ENCODE measurements at regions not wholly inside any gene's neighbourhood (a gene's known extent, or its start where the extent isn't known, plus 50 kb on each side); places are given as distances from the start of the nearest gene placed in this dataset.
"Not testable (repeated sequence)": the region's sequence is repeated elsewhere in the genome, so short reads cannot be mapped to it uniquely, and the experiment has no call there.

DNA sequence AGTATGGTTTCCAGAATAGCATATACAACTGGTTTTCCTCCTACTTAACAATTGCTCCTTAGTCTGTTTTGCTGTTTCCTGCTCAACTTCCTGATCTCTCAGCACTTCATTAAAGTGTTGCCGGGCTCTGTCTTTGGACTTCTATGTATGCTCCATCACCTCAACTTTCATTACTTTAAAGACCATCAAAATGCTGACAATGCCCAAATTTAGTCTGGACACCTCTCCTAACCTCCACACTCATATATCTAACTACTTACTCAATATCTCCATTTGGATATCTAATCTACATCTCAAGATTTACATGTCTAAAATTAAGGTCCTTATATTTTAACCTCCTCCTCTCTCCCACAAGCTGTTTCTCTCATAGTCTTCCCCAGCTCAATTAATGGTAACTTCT lies 54.4 kb upstream of the LGR5 start:
- no peak for DNase-seq

DNA sequence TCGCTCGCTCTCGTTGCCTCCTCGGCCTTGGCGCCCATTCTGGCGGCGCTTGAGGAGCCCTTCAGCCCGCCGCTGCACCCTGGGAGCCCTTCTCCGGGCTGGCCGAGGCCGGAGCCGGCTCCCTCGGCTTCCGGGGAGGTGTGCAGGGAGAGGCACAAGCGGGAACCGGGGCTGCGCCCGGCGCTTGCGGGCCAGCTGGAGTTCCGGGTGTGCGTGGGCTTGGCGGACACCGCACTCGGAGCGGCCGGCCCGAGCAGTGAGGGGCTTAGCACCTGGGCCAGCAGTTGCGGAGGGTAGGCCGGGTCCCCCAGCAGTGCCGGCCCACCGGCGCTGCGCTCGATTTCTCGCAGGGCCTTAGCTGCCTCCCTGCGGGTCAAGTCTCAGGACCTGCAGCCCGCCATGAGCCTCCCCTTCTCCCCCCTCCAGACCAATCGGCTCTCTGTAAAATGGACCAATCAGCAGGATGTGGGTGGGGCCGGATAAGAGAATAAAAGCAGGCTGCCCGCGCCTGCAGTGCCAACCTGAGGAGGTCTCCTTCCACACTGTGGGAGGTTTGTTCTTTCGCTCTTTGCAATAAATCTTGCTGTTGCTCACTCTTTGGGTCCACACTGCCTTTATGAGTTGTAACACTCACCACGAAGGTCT lies 62.8 kb upstream of the LGR5 start:
- not testable (repeated sequence) for DNase-seq

DNA sequence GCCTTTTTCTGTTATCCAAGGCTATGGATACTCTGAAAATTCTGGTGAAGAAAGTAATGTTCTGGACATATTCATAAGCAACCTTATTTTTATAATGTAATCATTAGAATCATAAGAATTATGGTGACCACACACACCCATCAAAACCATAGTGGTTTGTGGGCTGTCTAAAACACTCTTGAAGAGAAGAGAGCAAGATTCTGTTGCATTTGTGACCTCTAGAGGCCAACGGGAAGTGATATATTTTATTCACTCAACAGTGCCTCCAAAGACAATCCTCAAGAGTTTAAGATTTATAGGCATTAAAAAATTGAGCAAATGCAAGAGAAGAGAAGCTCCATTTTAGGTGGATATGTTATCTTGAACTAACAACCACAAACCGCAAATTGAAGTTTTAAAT lies 68.5 kb upstream of the LGR5 start:
- no peak for DNase-seq

DNA sequence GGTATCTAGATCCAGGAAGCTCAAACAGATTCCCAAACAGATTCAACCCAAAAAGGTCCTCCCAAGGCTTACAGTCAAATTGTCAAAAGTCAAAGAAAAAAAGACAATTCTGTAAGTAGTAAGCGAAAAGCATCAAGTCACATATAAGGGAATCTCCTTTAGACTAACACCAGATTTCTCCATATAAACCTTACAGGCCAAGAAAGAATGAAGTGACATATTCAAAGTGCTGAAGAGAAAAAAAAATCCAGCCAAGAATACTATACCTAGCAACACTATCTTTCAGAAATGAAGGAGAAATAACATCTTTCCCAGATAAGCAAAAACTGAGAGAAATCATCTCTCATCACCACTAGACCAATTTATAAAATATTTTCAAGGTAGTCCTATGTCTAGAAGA lies 79.6 kb upstream of the LGR5 start:
- no peak for DNase-seq

DNA sequence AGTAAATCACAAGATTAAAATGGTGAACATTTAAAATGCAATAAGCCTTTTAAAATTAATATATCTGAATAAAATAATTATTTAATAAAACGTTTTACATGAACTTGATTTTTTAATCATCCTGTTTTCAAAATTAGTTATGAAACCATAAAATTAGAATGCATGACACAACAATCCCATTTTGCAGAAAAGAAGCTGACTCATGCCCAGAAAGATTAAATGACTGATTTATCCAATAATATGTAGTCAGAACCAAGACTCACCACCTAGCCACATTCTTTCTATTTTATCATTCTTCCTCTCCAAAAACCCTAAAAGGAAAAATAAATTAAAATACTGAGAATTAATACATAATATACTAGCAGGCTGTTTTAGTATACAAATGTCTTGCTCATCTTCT lies 83.0 kb upstream of the LGR5 start:
- DNase-seq = no peak

DNA sequence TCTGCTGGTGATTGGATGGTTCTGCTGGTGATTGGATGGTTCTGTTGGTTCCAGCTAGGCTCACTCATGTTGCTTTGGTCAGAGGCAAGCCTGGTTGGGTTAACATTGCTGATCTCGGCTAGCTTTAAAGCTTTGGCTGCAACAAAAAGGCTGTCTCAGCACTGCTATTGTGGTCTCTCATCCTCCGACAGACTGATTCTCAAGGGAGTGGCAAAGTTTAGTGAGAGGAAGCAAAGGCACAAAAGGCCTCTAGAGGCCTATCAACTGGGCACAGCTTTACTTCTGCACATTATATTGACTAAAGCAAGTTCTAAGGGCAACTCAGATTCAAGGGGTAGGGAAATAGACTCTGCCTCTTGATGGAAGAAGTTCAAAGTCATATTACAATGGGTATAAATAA lies 84.7 kb upstream of the LGR5 start:
- no peak for DNase-seq

DNA sequence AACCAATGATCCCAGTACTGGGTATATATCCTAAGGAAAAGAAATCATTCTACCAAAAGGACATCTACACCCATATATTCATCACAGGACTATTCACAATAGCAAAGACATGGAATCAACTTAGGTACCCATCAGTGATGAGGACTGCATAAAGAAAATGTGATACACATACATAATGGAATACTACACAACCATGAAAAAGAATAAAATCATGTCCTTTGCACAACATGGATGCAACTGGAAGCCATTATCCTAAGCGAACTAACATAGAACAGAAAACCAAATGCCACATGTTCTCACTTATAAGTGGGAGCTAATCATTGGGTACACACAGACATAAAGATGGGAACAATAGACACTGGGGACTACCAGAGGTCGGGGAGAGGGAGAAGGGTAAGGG lies 86.0 kb upstream of the LGR5 start:
- no peak for DNase-seq

DNA sequence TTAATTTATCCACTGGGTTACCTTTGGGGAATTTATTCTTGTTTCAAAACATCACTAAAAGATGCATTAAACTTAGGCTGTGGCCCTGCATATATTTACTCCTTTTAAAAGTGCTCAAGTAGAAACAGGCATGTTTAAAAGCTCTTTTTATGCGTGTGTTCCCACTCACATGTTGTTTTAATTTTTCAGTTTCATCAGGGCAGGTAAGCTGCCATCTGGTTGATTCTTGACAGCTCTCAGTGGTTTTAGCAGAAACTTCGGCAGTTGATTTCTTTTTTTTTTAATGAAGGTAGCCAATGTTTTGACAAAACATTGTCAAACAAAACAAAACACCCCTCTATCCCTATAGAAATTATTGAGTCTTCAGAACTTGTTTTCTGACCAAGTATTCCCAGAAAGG lies 89.6 kb upstream of the LGR5 start:
- no peak for DNase-seq

DNA sequence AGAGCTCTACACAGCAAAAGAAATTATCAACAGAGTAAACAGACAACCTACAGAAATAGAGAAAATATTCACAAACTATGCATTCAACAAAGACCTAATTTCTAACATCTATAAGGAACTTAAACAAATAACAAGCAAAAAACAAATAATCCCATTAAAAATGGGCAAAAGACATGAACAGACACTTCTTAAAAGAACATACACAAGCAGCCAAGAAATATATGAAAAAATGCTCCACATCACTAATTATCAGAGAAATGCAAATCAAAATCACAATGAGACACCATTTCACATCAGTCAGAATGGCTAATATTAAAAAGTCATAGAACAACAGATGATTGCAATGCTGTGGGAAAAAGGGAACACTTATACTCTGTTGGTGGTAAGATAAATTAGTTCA lies 100.7 kb upstream of the LGR5 start:
- no peak for DNase-seq

DNA sequence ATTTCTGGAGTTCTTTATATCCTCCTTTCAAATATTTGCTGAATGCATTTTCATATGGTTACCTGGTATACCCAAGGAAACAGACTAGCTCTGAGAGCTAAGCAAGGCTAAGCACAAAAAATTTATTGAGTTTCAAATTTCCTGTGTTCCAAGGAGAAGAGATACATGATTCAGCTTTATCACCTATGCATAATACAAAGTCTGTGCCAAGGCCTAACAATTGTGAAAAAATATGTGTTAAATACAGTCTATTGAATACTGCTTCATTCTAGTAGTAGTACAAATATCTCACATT lies 103.7 kb upstream of the LGR5 start:
- DNase-seq = no peak

DNA sequence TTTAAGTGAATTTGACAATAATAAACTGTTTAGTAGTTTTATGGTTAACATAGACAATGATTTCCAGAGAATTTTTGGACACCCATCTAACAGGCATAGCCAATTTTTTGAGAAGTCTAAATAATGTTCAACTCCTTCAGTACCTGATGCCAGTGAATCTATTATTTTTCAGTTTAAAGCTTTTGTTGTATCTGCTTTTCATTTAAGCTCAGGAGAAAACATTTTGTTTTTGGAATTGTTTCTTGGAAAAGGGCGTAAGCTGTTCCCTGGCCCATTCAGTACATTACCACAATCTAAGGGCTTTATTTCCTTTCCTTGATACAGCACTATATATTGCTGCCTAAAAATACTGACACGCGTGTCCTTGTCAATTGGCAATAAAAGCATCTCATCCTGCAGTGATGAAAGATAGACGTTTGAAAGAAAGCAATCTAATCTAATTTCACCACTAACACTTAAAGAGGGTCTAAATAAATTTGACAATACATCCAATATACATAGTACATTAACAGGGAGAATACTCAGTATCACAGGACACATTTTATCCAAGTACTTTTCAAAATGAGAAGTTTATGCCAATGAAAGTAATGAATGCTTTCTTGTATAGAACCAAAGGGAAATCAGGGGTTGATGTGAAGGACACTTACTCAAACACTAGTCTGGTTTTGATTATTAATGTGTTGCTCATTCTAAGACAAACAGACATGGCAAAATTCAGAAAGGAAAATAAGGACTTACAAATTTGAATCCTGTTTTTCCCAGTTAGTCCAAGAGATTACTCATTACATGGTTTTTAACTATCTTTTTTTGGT lies 104.2 kb upstream of the LGR5 start:
- no peak for DNase-seq

DNA sequence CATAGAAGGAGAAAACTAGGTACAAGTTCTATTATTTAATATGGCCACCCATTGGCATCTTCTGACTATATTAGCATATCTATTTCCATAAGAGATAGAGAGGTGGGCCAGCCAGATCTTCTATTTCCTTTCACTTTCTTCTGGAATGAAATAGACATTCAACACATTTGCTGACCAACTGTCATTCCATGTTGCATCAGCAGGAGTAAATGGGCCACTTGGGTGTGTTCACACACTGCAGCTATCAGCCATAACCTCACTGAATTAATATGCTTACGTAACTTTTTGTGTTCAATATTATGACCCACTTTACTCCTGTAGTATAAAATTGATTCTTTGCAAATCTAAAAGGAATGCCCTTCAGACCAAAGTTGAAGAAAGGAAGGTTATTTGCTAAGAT lies 106.2 kb upstream of the LGR5 start:
- no peak for DNase-seq

DNA sequence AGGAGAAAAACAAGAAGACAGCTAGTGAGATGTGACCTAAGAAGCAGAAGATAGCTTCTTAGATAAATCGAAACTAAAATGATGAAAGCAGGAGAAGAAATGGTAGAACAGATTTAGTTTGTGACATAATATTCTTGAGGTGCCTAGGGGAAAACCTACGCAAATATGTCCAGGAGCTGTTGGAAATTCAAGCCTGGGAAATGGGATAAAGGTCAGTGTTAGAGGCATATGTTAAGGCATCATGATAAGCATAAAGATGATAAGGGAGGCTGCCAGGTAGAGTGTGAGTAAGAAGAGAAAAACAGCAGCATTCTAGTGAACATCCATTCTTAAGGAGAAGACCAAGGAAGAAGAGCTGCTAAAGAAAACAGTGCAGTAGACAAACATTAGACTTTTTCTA lies 109.6 kb upstream of the LGR5 start:
- no peak for DNase-seq

DNA sequence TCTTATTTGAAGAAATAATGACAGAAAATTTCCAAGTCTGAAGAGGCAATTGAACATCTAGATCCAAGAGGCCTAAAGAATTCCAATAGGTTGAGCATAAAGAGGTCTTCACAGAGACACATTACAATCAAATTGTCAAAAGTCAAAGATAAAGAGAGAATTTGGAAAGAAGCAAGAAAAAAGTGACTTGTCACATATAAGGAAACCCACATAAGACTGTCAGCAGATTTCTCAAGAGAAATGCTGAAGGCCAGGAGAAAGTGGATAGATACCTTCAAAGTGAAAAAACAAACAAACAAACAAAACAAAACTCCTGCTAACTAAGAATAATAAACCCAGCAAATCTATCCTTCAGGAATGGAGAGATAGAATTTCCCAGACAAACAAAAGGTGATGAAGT lies 118.1 kb upstream of the LGR5 start:
- no peak for DNase-seq

DNA sequence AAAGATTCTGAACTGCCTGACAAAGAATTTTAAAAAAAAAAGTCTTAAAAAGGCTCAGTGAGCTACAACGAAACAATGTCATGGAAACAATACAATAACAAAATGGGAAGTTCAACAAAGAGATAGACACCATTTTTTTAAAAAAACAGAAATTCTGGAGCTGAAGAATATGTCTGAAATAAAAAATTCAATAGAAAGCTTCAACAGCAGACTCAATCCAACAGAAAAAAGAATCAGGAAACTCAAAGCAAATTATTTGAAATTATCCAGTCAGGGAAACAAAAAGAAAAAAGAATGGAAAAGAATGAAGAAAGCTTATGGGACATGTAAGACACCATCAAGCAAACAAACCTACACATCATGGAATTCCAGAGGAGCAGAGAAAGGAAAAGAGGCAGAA lies 118.5 kb upstream of the LGR5 start:
- DNase-seq = no peak

DNA sequence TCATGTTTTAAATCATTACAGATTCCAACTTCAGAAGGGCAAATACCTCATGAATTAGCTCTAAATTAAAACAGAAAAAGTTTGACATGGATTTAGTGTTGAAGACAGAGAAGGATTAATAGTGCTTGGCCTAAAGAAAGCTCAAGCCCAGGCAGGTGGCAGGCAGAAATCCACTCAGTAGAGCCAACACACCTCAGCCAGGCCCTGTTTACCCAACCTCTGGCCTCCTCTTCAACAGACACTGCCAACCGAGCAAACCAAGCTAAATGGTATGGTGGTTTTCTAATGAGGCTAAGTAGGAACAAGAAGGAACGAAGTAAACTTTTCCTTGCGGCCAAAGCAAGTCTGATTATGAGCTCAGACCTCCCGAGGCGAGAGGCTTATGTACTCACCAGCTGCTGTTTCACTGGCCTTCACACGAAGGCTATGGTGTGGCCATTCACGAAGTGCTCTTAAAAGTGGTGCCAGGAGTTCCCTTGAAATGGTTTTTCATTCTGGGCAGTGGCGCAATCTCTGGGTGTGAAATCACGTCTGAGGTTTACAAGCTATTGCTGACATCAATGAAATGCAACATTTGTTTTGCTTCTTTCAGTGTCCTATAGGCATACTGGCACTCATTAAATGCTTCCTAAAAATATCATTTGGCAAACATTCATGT lies 124.1 kb upstream of the LGR5 start:
- DNase-seq = no peak

DNA sequence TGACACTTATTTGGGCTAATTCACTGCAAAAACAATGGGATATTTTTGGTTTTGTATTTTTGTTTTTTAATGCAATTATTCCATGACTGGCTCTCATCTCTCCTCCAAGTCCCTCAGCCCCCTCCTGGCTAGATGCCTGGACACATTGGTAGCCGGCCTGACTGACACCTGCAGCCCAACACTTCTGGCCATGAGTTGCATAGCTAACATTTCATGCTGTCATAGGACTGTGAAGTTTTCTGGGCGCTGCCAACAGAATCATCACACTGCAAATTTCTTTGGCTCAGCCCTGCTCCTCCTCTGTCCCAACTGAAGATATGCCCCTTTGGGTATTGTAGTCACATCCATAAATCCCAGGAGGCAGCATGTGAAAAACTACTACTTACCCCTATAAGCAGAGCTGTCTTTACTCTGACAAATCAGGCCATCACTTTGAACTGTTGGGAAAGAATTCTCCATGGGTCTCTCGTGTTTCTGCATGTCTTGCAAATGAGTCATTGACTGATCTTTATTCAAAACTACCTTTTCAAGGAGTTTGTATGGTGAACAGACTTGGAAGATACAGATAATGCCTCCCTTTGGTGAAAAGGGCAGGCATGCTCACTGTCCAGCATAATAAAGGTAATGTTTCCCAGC lies 126.7 kb upstream of the LGR5 start:
- DNase-seq = no peak

DNA sequence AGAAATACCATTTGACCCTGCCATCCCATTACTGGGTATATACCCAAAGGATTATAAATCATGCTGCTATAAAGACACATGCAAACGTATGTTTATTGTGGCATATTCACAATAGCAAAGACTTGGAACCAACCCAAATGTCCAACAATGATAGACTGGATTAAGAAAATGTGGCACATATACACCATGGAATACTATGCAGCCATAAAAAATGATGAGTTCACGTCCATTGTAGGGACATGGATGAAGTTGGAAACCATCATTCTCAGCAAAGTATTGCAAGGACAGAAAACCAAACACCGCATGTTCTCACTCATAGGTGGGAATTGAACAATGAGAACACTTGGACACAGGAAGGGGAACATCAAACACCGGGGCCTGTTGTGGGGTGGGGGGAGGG lies 128.0 kb upstream of the LGR5 start:
- DNase-seq = not testable (repeated sequence)

DNA sequence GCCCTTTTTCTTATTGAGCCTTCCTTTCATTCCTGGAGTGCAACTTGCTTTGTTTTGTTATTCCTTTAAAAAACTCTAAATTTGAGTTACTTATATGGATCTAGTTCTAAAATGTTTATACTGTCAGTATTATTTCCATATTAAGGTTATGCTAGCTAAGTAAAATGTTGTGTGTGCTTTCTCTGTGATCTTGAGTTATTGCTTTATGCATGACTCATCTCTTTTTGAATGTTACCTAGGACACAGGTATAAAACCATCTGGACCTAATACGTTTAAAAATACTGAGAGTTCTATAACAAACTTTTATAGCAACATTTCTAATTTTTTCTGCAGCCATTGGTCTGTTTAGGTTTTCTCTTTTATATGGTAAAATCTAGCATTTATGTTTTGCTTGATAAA lies 132.8 kb upstream of the LGR5 start:
- no peak for DNase-seq

DNA sequence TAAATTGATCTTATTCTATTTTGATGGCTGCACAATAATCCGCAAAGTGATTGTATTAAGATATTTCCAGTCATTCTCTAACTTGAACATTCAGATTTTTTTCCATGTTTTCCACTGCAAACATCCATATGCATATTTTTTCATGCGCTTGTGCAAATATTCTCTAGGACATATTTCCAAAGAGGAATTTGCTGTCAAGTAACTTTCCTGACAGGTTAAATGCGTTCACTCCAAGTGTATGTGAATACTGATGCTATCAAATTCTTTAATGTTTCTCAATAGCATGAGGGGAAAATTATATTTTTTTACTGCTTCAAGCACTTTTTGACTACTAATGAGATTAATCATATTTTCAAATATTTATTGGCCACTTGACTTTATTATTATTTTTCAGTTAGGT lies 135.3 kb upstream of the LGR5 start:
- no peak for DNase-seq

DNA sequence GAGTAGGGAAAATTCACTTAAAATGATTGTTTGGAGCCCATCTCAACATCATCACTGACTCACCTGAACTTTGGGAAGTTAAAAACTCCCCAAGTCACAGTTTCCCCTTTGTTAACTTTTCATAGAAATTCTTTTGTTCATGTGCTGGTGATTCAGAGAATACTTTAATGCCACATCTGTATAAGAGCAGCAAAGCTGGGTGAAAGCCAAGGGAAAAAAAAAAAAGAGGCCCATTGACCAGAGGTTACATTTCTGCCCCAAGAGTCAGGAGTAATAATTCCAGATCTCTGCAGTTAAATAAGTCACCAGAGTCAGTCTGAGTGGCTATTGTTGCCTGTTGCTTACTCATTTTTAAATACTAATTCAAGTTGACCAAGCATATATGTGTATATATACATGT lies 136.4 kb upstream of the LGR5 start:
- DNase-seq = no peak

All from anterior cingulate cortex (tissue), 58 donors.